K562 (cell line): ENCODE measurements at regions not wholly inside any gene's neighbourhood (a gene's known extent, or its start where the extent isn't known, plus 50 kb on each side); places are given as distances from the start of the nearest gene placed in this dataset.

Experiments
- ATAC-seq: fragments of 200-7000 bp; cut with Tn5 transposase; 3 replicates; pipeline ENCODE4 v1.9.1; 2020; ENCODE audit warnings: moderate library complexity
- BruUV-seq: library from RNA; stranded (reverse); fragments of 400-500 nt; replicated peaks from 2 replicates; lab custom pipeline; 2021; lab: Mats Ljungman, UMichigan
- CTCF ChIA-PET: fragments of 300-600 bp; formaldehyde crosslinking; extraction: SDS; loops from one replicate; lab custom pipeline; 2021; ENCODE audit warnings: low intra/inter-chr PET ratio; lab: Yijun Ruan, JAX
- POLR2A ChIA-PET: fragments of 300-600, 350-650 bp; sonication (Branson Sonifier 250); formaldehyde crosslinking; extraction: SDS; loops from one replicate; lab custom pipeline; 2021; ENCODE audit warnings: antibody characterized with exemption, inconsistent platforms; lab: Yijun Ruan, JAX
- DNase-seq, 4 experiments: peaks; one replicate each; pipeline versions ENCODE4 v3.0.0 to v3.0.0-alpha.2; 2011 to 2018; ENCODE audit warnings: low spot score in 3 of 4, mixed read lengths in 3 of 4; ENCODE audit errors: extremely low read depth in 1 of 4
- FAIRE-seq: peaks from 2 replicates; lab custom pipeline; 2011; peaks lifted over from hg19 to GRCh38; lab: Jason Lieb, UNC
- H2AFZ ChIP-seq: 2 replicates; pipeline ENCODE4 v1.6.0; 2011; ENCODE audit warnings: low read depth, low read length, control low read depth, inconsistent platforms
- H3K27ac ChIP-seq: fragments of 200-600 bp; 3 replicates; pipeline ENCODE4 v1.8.0; 2011; ENCODE audit warnings: low read depth, mild to moderate bottlenecking, control low read depth, inconsistent platforms, low read length, moderate library complexity, mixed read lengths; ENCODE audit errors: extremely low read depth
- H3K27me3 ChIP-seq, 2 experiments: fragments of 300-600 bp in 1 of 2; 2 replicates in 1 of 2; 3 replicates in 1 of 2; pipeline versions ENCODE4 v1.6.0 to v1.8.0; 2011; ENCODE audit warnings: inconsistent platforms in 2 of 2, low read length in 2 of 2, mild to moderate bottlenecking in 1 of 2, mixed read lengths in 1 of 2, moderate library complexity in 1 of 2; ENCODE audit not compliant: control insufficient read depth in 2 of 2, insufficient read depth in 2 of 2
- H3K36me3 ChIP-seq: fragments of 300-600 bp; 3 replicates; pipeline ENCODE4 v1.8.0; 2011; ENCODE audit warnings: mild to moderate bottlenecking, low read length, inconsistent platforms; ENCODE audit not compliant: control insufficient read depth, insufficient read depth
- H3K4me1 ChIP-seq, 2 experiments: fragments of 200-600 bp in 1 of 2; replicated peaks in 1 of 2; 2 replicates in 1 of 2; 3 replicates in 1 of 2; pipeline versions ENCODE4 v1.5.1 to v1.8.0; 2011; ENCODE audit warnings: inconsistent platforms in 2 of 2, low read length in 2 of 2, mild to moderate bottlenecking in 1 of 2, mixed read lengths in 1 of 2, moderate library complexity in 1 of 2; ENCODE audit not compliant: control insufficient read depth in 2 of 2, insufficient read depth in 2 of 2
- H3K4me2 ChIP-seq: 2 replicates; pipeline ENCODE4 v1.6.1; 2011; ENCODE audit warnings: low read length, control low read depth, inconsistent platforms, mixed read lengths; ENCODE audit not compliant: insufficient read depth
- H3K4me3 ChIP-seq: fragments of 200-600 bp; sonication (generic), shearing (Covaris generic); 2 replicates; pipeline ENCODE4 v1.5.1; 2016; ENCODE audit warnings: control low read depth, inconsistent platforms
- H3K79me2 ChIP-seq: fragments of 200-600 bp; 3 replicates; pipeline ENCODE4 v1.8.0; 2011; ENCODE audit warnings: low read length, inconsistent platforms; ENCODE audit not compliant: control insufficient read depth, insufficient read depth
- H3K9ac ChIP-seq, 2 experiments: 2 replicates each; pipeline versions ENCODE4 v1.6.0 to v1.6.1; 2011; ENCODE audit warnings: low read depth in 2 of 2, low read length in 2 of 2, control low read depth in 1 of 2, inconsistent platforms in 1 of 2, mild to moderate bottlenecking in 1 of 2, mixed read lengths in 1 of 2; ENCODE audit not compliant: insufficient read depth in 1 of 2
- H3K9me1 ChIP-seq: one replicate; pipeline ENCODE4 v1.6.0; 2011; ENCODE audit warnings: inconsistent platforms, mild to moderate bottlenecking, low read length, moderate library complexity; ENCODE audit not compliant: control insufficient read depth, insufficient read depth
- H3K9me3 ChIP-seq: replicated peaks from 2 replicates; pipeline ENCODE4 v1.5.1; 2011; ENCODE audit warnings: low read depth, low read length, inconsistent platforms; ENCODE audit not compliant: control insufficient read depth, insufficient read depth
- H4K20me1 ChIP-seq: replicated peaks from 2 replicates; pipeline ENCODE4 v1.6.1; 2011; ENCODE audit warnings: low read length, inconsistent platforms, mixed read lengths; ENCODE audit not compliant: control insufficient read depth, insufficient read depth
- CCAR2 ChIP-seq: fragments of 200-400 bp; formaldehyde crosslinking; IDR thresholded peaks from 2 replicates; pipeline ENCODE4 v1.6.1; 2017; ENCODE audit warnings: mild to moderate bottlenecking, low read depth, low read length
- LCOR ChIP-seq: sonication (generic); formaldehyde crosslinking; IDR thresholded peaks from 2 replicates; pipeline ENCODE4 v1.8.0; 2022; ENCODE audit warnings: mild to moderate bottlenecking, missing genetic modification reagents
- MAX ChIP-seq: sonication (generic); formaldehyde crosslinking; IDR thresholded peaks from 2 replicates; pipeline ENCODE4 v1.9.0; 2022; ENCODE audit warnings: mild to moderate bottlenecking, missing genetic modification reagents
- NCOA4 ChIP-seq: fragments of 450-650 bp; IDR thresholded peaks from 2 replicates; pipeline ENCODE4 v1.6.1; 2018; ENCODE audit warnings: mild to moderate bottlenecking; ENCODE audit not compliant: partially characterized antibody
- PHTF2 ChIP-seq: fragments of 250-450 bp; sonication (Bioruptor Pico); IDR thresholded peaks from 2 replicates; pipeline ENCODE4 v1.5.0; 2021; ENCODE audit warnings: mild to moderate bottlenecking
- PYGO2 ChIP-seq: fragments of 450-650 bp; IDR thresholded peaks from 2 replicates; pipeline ENCODE4 v1.6.1; 2016; ENCODE audit warnings: mild to moderate bottlenecking, missing genetic modification characterization, moderate library complexity, missing compliant biosample characterization
- TFE3 ChIP-seq: fragments of 450-650 bp; formaldehyde crosslinking; IDR thresholded peaks from 2 replicates; pipeline ENCODE4 v1.4.0; 2020; ENCODE audit warnings: mild to moderate bottlenecking, mixed read lengths
- ZEB2 ChIP-seq: fragments of 450-650 bp; IDR thresholded peaks from 2 replicates; pipeline ENCODE4 v1.6.1; 2016
- WGBS: fragments of 100-300 bp; shearing (Covaris generic); methylation state at CpG from one replicate; pipeline ENCODE4 v1.1.6; 2016; ENCODE audit warnings: low coverage, mixed read lengths; ENCODE audit not compliant: insufficient coverage; ENCODE audit errors: missing lambda C conversion rate; 5-methylcytosine and 5-hydroxymethylcytosine counted together
- in situ Hi-C: fragments of 300-500 bp; cut with MboI; formaldehyde crosslinking; loops from 4 replicates; pipeline ENCODE4 v1.15.0; 2018; ENCODE audit warnings: inconsistent platforms, mixed read lengths
- intact Hi-C: fragments of 100-400 bp; cut with micrococcal nuclease; formaldehyde crosslinking; loops from 2 replicates; pipeline ENCODE4 v1.14.2; 2022

- Histone ChIP-seq H3K27ac (no peak overlapping the region), H3K27me3 (no peaks in the 10 kb centered on the region), H3K36me3 (no peaks in the 10 kb centered on the region), H4K20me1 (no peaks in the 10 kb centered on the region), H3K9me3 (no peaks in the 10 kb centered on the region), H3K9ac (no peak overlapping the region), H3K4me1 (no peaks in the 10 kb centered on the region), H3K4me3 (no peak overlapping the region), H2AFZ (no peak overlapping the region), H3K9me1 (no peaks in the 10 kb centered on the region), H3K79me2 (no peaks in the 10 kb centered on the region), H3K4me2 (no peak overlapping the region)
- BruUV-seq, result no TSS peak
- FAIRE-seq, result no peak
- peak in 1 of 4 experiments; percentile 17 for DNase-seq
- TF ChIP-seq ZEB2, result no peak
- TF ChIP-seq LCOR (CRISPR knock-in tag), result no peak
- no peak for TF ChIP-seq CCAR2
- TF ChIP-seq NCOA4, result no peak
- no peak for TF ChIP-seq PYGO2
- no peak for TF ChIP-seq PHTF2 (CRISPR knock-in tag)
- TF ChIP-seq MAX (CRISPR knock-in tag), result no peak
- no peak for TF ChIP-seq TFE3 (CRISPR knock-in tag)
- ChIA-PET CTCF (no interaction called here), POLR2A (no interaction called here)
- in situ Hi-C loops, result loop anchor here (5.0 to 25.0 kb wide), 2 partner anchors 528 to 918 kb away; no protein-coding TSS in a partner anchor
- intact Hi-C loops, result loop anchor here (2.0 to 10.0 kb wide), 2 partner anchors 909 to 1715 kb away; no protein-coding TSS in a partner anchor
- ATAC-seq, result 0 out of 3 replicates have a peak, but pooled peaks have one; percentile 42
- 2% methylated on average over 7 of the region's 7 CpGs for WGBS
Measured at GRCh38 chr2:18379870-18380269, 180.6 kb downstream of the RDH14 start.
